HFFc6 (cell line): ENCODE measurements at regions not wholly inside any gene's neighbourhood (a gene's known extent, or its start where the extent isn't known, plus 50 kb on each side); places are given as distances from the start of the nearest gene placed in this dataset.

Experiments
- DNase-seq: peaks from one replicate; pipeline ENCODE4 v3.0.0-alpha.2; 2018
- H3K27ac Mint-ChIP-seq: 2 replicates; pipeline ENCODE4 v1.8.0; 2020; ENCODE audit warnings: mild to moderate bottlenecking, mixed read lengths
- H3K27me3 Mint-ChIP-seq: 2 replicates; pipeline ENCODE4 v1.8.0; 2021; ENCODE audit warnings: mild to moderate bottlenecking, moderate library complexity, mixed read lengths; ENCODE audit not compliant: insufficient read depth
- H3K36me3 Mint-ChIP-seq: 2 replicates; pipeline ENCODE4 v1.8.0; 2021; ENCODE audit warnings: low read depth, mixed read lengths
- H3K4me1 Mint-ChIP-seq: 2 replicates; pipeline ENCODE4 v1.8.0; 2020; ENCODE audit warnings: low read depth, mixed read lengths
- H3K4me3 Mint-ChIP-seq: 2 replicates; pipeline ENCODE4 v1.8.0; 2020; ENCODE audit warnings: mild to moderate bottlenecking, moderate library complexity, mixed read lengths
- H3K9me3 Mint-ChIP-seq: 2 replicates; pipeline ENCODE4 v1.8.0; 2020; ENCODE audit warnings: mild to moderate bottlenecking, mixed read lengths
- CTCF ChIP-seq: fragments of 200-600 bp; sonication (generic); IDR thresholded peaks from 2 replicates; pipeline ENCODE4 v1.5.0; 2021; ENCODE audit warnings: antibody characterized with exemption, mild to moderate bottlenecking

GRCh38 chr11:92841719-92842118 is 127.7 kb upstream of the MTNR1B start:
- Mint-ChIP-seq H3K4me1 (no peaks in the 10 kb centered on the region), H3K36me3 (no peaks in the 10 kb centered on the region), H3K27me3 (peaks cover 7% of the 10 kb centered on the region), H3K9me3 (peaks cover 22% of the 10 kb centered on the region), H3K27ac (no peak overlapping the region), H3K4me3 (no peak overlapping the region)
- TF ChIP-seq CTCF: no peak
- no peak for DNase-seq

DNA sequence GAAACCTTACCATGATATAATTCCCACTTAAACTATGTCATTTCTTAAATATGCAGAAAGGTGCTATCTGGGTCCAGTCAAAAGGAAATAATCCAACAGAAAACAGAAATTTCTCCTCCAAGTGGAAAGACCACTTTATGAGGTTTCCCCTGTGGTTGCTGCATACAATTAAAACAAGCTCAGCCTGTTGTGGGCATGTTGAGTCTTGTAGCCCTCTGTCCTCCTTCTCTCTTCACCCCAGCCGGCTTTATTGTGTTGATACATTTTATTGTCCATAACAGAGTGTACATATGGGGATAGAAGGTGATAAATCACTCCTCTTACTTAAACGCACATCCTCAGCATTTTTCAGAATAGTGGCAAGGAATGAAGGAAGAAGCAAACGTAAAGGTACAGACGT is 126.0 kb upstream of the MTNR1B start:
- Mint-ChIP-seq H3K4me3 (no peak overlapping the region), H3K4me1 (no peaks in the 10 kb centered on the region), H3K27ac (no peak overlapping the region), H3K9me3 (peaks cover 22% of the 10 kb centered on the region), H3K27me3 (peaks cover 7% of the 10 kb centered on the region), H3K36me3 (no peaks in the 10 kb centered on the region)
- no peak for DNase-seq
- TF ChIP-seq CTCF: no peak

- DNase-seq: no peak
- no peaks in the 10 kb centered on the region for H3K36me3 Mint-ChIP-seq
These were observed 125.3 kb upstream of the MTNR1B start for GRCh38 chr11:92844197-92844596.

DNA sequence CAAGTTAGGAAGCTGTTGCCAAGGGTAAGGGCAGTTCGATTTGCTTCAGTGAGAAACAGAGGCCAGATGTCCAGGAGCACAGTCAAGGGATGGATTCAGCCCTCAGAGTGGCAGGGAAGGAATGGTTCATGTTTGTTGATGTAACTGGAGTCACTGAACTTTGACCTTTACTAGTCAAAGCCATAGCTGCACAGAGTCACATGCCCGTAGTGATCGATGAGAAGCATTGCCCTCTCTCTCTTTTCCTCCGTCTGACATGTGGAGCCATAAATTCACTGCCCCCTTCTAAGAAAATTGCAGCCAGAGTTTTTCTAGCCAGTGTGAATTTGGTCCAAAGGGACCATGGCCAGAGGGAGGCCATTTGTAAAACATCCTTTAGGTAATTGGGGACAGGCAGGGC is 124.1 kb upstream of the MTNR1B start:
- TF ChIP-seq CTCF: no peak
- Mint-ChIP-seq H3K4me3 (no peak overlapping the region), H3K27me3 (peaks cover 2% of the 10 kb centered on the region), H3K27ac (no peak overlapping the region), H3K9me3 (peaks cover 17% of the 10 kb centered on the region; the same call in 1 of the 2 replicates), H3K4me1 (no peaks in the 10 kb centered on the region), H3K36me3 (no peaks in the 10 kb centered on the region)
- no peak for DNase-seq

More at GRCh38 chr11:92844197-92844596, 125.3 kb upstream of the MTNR1B start:
- Mint-ChIP-seq H3K27me3 (peaks cover 3% of the 10 kb centered on the region), H3K4me3 (no peak overlapping the region), H3K27ac (no peak overlapping the region), H3K4me1 (no peaks in the 10 kb centered on the region), H3K9me3 (peaks cover 17% of the 10 kb centered on the region; the same call in 1 of the 2 replicates)
- no peak for TF ChIP-seq CTCF

GRCh38 chr11:92845805-92846204 is 123.6 kb upstream of the MTNR1B start:
- Mint-ChIP-seq H3K27ac (no peak overlapping the region), H3K4me3 (no peak overlapping the region), H3K27me3 (peaks cover 2% of the 10 kb centered on the region), H3K4me1 (no peaks in the 10 kb centered on the region), H3K9me3 (peaks cover 17% of the 10 kb centered on the region; the same call in 1 of the 2 replicates), H3K36me3 (no peaks in the 10 kb centered on the region)
- no peak for DNase-seq
- no peak for TF ChIP-seq CTCF
